CD4-positive, alpha-beta T cell treated with Interleukin-15 for 4 hours (primary cell): ENCODE measurements at regions not wholly inside any gene's neighbourhood (a gene's known extent, or its start where the extent isn't known, plus 50 kb on each side); places are given as distances from the start of the nearest gene placed in this dataset.

Experiments used
- DNase-seq: peaks from one replicate; pipeline ENCODE4 v3.0.0-alpha.2; 2020; ENCODE audit warnings: low spot score

DNA sequence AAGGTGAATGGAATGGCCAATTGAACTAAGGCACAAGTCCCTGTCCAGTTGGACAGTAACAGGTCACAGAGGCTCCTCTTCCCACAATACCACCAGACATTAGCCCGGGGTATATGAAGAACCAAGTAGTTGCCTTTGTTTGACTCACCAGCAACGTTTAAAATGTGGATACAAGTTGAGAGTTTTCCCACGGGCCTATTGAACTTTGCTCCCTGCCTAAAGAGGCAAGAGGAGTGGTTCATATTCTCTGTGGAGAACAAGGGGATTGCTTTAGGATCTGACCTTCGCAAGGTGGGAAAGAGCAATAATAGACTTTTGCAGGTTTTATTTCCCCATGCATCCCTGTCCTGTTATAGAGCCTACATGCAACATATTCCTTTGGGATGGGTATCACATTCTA lies 177.2 kb downstream of the POU4F1 start:
- DNase-seq = no peak

DNA sequence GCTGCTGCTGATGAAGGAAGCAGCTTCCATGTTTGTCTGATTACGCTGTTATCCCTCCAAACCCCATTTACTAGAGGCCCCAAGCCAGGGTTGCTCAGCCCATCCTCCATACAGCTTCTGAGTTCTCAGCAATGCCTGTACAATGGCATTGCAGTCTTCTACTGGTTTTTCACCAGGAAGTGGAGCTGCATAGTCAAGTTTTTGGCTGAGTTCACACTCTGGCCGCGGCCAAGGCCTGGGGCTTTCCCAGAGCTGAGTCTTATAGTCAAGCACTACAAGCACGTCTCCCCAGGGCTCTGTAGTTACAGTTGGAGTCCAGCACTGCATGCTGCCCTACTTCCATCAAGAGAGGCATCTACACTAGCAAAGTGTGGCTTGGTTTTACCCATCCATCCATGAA lies 182.5 kb downstream of the POU4F1 start:
- no peak for DNase-seq

DNA sequence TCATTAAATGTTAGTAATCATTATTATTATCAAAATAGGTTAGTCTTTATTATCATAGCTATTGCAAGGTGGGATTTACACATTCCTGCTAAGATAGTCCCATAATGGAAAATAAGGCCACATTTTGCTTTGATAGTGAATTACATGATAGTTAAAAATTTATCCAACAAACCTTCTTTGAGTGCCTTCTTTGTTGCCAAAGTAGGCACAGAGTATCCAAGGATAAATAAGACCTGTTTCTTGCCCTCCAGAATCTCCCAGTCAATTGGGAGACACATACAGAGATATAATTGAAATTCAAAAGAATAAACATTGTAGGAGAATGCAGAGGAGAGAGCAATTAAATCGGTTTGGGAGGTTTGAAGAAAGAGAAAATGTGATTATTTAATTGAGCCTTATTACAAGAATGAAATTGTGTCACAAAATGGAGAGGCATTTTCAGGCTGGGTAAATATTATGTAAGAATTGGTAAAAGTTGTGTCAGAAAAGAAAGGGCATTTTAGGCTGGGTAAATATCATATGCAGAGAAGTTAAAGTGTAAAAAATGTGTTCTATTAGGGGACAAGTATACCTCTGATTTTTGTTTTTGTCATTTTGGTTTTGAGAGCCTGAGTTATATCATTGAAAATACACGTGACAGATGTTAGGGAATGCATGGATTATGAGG lies 189.3 kb downstream of the POU4F1 start:
- no peak for DNase-seq

DNA sequence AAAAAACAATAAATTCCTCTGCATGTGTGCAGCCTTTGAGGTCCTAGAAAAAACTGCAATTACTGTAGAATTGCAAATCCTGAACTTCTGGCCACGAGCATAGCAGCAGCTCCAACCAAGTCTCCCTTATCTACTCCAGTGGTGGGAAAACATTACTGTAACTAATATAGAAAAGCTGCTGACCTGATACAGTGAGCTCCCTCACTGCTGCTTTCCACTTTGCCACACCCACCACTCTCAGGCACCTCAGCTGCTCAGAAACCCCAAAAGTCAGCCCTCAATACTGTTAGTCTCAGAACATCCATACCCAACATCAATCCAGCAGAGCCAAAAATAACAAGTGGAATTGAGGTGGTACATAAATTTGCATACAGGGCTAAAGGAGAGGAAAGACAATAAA lies 192.5 kb downstream of the POU4F1 start:
- DNase-seq = no peak

DNA sequence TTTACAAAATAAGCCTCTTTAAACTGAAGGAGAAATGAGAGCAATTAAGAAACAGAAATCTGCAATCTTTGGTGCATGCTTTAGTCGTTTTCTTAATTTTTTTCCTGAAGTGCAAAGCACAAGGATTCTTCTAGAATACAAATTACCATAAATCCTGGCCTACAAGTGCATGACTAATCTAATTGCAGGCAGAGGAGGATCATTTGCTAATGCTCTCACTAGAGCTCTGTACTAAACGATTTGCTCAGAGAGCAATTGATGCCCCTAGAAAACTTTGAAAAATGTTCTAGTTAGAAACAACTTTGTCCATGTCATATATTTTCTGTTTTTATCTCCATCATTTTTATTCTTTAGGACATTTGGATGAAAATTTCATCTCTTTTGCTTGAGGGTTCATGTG lies 193.2 kb downstream of the POU4F1 start:
- no peak for DNase-seq

DNA sequence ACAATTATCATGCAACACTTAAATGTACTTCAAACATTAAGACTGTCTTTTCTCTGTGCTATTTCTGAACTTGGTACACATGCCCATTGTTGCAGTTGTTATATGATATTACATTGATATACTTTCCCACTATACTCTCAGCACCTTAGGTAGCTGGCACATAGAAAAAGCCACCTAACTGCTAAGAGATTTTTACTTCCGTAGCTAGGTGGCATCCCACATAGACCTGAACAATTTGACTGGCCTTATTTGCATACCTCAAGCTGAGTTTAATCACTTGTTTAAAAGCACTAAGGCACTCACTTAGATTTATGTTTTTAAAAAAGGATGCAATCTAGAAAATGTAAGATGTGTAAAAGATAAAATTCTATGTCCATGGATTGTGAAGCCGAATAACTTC lies 194.2 kb downstream of the POU4F1 start:
- no peak for DNase-seq

DNA sequence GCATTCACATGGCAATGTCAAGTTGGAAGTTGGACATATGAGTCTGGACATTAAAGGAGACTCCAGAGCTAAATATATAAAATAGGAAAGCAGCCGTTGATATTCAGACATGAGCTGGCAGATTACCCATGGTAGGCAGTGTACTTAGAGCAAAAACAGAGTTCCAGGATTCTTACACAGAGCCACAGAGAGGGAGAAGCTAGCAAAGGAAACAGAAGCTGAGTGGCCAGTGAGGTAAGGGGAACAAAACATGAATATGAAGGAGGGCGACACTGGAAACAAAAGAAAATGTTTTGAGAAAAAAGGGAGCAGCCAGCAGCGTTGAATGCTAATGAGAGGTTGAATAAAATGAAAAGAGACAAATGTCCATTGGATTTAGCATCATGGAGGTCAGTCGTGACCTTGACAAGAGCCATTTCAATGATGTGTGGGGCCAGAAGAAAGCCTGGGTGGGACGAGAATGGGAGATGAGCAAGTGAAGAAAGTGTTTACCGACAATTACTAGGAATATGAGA lies 198.4 kb downstream of the POU4F1 start:
- no peak for DNase-seq

DNA sequence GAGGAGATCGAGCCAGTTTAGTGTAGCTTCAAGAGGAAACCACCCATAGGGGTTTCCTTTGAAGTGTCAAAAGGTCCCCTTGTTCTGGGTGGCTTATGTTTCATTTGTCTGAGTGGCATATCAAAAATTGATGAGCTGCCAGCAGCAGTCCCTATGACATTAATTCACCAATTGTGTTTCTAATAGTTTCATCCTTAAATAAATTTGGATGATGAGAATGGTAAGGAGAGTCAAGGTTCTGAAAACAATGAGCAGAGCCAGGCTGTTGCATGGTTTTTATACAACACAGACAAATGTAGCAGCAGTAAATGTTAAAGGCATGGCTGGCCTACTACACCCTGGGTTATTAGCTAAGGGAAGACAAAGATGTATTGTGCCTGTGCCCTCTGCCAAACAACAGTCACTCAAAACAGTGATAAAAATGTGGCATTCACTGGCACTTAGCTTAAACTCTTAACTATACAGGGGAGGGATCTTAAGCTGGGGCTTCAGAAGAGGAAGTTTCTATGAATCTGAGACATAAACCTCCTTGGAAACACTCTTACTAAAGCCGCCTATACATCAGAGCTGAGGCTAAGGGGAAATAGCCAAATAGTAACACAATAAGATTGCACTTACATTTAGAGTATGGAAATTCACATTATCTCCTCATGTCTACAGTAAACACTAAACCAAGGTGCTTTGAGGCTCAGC lies 200.5 kb downstream of the POU4F1 start:
- no peak for DNase-seq

DNA sequence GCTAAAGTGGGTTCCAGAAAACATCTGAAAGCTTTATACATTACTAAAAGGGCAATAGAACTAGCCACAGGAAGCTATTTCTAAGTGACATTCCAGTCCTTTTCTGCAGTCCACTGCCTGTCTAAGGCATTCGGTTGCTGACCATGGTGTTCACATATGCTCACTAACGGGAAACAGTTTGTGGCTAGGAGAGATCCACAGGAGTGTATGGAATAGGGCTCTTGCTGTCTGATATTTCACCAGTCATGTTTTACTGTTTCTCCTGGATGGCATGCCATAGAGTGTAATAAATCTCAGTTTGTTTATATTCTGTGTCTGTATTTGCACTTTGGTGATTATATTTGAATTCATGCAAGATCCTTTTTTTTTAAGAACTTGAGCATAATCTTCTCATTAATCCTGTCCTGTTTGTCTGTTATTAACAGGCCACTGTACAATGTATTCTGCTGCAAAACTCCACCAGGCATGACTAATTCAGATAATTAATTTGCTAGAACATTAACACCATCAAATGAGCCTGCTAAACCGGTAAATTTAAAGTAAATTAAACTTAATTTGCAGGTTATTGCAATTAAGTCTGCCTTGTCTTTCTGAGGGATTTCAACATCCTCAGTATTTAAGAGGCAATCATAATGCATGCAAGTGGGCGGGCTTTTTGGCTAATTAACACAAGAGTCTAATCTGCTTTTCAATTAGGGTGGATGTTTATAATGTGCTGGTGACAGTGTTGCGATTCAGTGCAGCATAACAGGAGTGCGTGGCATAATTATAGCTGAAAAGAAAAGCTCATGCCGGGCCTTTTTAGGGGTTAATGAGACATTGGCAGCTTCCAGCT lies 201.3 kb downstream of the POU4F1 start:
- DNase-seq = no peak

DNA sequence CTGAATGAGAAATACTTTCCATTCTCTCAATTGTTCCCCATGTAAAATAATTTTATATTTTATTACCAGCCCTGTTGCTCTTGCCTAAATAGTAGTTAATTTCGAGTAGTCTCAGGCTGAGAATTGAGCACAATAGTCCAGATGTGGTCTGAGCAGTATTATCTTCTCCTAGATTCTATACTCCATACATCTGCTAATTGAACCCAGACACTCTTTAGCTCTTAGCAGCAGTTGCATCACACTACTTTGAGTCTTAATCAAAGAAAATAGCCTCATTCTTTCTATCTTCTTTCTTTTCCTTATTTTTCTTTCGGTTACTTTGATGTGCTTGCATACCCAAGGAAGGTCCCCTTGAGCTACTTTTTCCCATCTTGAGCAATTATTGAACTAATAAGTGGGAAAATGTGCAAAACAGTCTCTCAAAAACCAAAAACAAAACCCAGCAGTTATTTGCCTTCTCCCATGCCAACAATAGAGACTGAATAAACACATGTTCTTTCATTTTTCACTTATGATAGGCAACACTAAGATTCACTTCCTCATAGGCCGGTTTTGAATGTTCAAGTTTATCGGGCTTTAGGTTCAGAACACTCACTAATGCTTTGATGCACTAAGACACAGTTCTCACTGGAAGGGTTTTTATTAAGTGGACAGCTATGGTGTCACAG lies 204.5 kb downstream of the POU4F1 start:
- no peak for DNase-seq

DNA sequence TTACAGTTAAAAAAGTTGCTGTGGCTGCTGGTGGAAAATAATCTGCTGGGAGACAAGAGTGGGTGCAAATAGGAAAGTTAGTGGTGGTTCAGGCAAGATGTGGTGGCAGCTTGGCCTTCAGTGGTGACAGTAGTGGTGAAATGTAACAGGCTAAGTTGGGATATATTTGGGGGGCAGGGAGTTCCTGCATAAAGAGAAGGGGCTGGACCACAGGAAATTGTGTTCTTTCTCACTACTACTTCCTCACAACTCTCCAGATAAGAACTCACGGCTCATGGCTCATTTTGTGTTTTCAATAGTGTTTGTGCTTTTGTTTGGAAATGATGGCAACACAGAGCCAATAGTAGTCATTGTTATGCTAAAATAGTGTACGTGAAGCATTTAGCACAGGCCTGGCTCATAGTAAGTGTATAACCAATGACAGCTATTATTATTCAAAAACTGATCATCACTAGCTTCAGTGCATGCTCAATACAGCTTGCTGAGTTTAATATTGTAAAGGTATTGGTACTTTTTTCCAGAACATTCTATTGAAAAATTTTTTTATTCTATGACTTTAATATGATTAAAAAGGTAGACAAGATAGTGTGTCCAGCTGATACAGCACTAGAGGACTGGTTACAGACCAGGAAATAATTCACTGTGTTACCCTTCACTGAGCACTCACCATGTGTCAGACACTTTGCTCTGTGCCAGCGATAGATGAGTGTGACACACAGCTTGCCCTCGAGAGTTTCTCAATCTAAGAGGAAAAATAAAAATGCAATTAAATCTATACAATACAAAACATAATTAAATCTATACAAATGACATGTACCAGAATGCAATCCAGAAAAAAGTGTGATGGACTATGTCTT lies 209.8 kb downstream of the POU4F1 start:
- no peak for DNase-seq

DNA sequence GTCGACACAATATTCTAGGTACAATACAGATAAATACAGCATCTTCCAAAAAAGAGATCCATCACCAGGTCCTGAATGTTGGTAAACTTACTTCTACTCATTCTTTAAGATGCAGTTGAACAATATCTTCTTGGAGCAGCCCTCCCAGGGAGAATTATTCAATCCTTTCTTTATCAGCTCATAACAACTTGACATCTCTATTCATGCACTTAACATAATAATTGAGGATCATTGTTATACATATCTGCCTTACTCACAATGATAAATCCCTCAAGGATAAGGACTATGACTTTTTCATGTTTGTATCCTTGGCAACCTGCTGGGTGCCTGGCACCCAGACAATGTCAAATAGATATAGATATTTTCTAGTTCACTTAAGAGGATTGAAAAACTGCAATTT lies 219.5 kb downstream of the POU4F1 start:
- no peak for DNase-seq

DNA sequence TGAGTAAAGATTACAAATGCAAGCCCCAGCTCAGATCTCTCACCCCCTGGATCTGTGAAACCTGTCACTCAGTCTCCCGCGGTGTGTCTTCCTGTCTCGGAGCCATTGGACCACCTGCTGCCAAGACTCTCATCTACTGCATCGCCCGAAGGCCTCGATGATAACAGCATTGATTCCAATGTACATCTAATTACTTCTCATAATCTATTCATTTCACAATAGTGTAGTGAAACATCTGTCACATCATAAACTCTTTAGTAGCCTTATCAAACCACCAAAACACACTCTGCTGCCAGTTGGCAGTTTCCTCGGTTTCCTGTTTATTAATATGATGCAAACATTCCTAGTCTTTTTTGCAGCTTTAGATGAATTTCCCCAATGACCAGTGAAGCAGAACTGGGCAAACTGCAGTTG lies 220.3 kb downstream of the POU4F1 start:
- DNase-seq = no peak

DNA sequence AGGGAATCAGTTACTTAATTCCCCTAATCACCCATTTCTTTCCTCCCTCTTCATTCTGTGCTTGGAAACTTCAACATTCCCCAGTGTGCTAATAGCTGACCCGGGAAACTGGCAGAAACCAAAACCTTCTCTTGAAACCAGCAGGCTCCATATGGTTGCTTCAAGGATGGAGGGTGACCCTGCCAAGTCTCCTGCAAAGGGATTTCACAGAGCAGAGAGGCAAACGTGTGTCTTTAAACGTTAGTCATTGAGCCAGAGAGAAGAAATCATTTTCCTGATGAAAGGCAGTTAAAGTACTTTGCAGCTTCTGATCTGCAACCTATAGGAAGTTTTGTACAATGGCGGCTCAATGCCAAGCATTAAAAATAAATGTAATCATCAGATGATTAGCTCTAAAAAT lies 220.9 kb downstream of the POU4F1 start:
- no peak for DNase-seq

DNA sequence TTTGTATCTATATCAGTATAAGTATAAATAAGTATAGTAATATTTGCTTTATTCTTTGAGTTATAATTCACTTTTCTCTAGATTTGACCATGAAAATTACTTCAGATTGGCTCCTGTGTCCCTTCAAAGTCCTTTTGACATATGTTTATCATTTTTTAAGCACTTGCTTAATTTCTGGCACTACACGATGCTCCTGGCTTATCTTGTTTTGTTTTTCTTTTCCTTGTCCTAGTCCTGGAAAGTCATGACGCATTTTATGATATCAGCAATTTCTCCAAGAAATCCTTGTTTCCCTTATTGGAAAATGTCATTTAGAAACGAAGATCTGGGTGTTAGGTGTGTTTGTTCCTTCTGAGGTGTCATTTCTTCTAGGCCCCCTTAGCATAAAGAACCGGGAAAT lies 226.5 kb downstream of the POU4F1 start:
- no peak for DNase-seq

DNA sequence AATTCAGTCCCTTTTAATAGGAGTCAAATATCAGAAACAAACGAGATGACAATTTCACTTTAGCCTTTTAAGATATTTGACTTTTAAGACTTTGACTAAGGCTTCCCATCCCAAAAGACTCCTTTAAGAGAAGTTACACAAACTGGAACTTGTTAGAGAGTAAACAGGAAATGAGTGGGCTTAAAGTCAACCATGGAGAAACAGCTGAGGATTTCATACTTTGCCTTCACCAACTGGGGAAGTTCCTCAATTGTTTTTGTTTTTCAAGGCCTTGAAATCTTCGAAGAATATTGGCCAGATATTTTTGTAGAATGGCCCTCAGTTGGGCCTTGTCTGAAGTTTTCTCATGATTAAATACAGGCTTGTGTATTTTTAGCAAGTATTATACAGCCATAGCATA lies 227.3 kb downstream of the POU4F1 start:
- DNase-seq = no peak

DNA sequence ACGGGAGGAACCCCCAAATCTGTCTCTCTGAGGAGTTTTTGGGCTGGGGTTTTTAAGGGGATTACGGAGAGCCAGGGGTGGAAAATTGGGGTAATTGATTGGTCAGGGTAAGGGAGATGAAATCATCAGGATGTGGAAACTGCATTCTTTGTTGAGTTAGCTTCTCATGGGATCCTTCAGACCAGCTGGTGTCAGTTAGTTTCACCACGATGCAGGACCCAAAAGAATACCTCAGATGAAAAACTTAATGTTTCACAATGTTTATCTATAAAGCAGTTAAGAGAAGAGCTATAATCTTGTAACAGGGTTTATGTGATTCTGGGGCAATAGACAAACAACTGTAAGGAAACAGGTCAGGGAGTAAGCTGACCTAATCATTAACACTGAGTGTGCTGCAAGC lies 230.8 kb downstream of the POU4F1 start:
- no peak for DNase-seq

DNA sequence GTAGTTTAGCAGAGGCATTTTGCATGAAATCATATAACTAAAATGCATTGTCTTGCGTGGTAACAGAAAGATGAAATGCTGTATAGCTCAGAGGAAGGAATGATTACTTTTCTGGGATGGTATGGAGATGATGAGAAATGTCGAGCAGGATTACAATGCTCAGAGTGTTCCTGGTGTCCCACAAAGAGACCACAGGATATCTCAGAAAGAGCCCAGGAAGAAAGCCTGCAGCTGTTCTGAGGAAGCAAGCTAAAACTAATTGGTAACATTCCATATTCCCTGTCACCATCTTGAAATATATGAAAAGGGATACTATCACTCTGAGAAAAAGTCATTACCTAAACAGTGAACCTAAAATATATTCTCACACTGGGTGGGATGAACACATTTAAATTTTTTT lies 233.1 kb downstream of the POU4F1 start:
- no peak for DNase-seq

DNA sequence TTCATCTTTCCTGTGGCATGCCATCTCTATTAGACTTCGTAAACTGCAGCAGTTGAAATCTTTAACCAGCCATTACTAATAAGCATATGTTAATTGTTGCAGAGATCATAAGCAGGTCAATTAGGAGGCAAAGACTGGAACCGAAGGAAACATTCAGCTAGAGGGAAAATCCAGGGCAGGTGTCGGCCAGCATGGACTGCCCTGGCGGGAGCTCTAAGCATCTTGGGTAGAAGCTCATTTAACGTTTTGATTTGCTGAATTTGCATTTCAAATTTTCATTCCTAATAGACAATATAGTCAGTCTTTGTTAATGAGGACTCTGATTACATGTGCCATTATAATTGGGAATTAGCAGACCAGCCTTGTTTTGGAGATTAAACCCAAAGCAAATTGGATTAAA lies 238.6 kb downstream of the POU4F1 start:
- no peak for DNase-seq

DNA sequence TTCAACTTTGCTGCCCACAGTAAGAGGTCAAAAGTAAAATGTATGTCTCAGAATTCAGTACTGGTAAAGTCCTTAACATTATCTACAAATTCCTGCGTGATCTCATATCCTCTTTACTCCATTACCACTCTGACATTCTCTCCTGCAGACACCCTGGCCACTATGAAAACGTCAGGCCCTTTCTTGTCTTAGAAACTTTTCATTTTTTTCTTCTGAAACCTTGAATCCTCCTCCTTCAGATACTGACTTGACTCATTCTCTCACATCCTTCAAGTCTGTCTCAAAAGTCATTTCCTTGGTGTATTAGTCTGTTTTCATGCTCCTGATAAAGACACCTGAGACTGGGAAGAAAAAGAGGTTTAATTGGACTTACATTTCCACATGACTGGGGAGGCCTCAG lies 262.3 kb downstream of the POU4F1 start:
- no peak for DNase-seq

DNA sequence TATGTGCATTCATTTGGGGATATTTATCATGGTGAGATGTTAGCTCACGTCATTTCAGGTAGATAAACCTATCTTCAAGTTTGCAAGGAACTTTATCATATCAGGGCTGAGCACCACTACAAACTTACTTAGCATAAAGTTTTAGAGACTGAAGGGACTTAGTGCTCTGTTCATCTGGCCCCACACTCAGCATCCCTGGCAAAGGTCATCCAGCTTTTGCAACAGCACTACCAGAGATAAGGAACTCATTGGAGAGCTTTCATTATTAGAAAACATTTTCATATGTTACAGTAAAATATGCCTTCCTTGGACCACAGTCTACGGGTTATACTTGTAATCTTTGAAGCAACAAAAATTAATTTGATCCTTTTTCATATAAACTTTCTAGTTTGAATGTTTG lies 263.4 kb downstream of the POU4F1 start:
- DNase-seq = no peak

DNA sequence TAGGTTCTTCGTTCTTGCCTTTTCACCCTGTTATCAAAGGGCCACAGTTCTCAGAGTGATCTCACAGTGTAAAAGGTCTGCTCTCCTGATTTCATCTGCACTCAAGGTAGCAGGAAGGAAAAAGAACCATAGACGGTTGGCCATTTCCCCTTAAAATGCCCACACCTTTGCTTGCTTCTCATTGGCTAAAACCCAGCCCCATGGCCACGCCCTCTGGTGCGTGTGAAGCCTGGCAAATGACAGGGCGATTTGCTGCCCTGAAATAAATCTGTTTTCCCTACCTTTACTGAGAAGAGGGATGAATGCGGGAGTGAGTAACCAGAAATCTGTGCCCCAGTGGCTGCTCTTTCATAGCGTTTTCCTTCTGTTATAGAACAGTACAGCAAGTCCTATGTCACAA lies 269.3 kb downstream of the POU4F1 start:
- no peak for DNase-seq
